Fibroblast of lung (primary cell): ENCODE measurements at regions not wholly inside any gene's neighbourhood (a gene's known extent, or its start where the extent isn't known, plus 50 kb on each side); places are given as distances from the start of the nearest gene placed in this dataset.

Experiments
- CTCF ChIP-seq, 2 donors: IDR thresholded peaks in 1 of 2; conservative IDR thresholded peaks in 1 of 2; 1 replicate in 1 of 2; 2 replicates in 1 of 2; pipeline ENCODE4 v1.5.1; 2011 to 2012; ENCODE audit warnings: low read length in 2 of 2, control low read depth in 1 of 2, inconsistent platforms in 1 of 2, low read depth in 1 of 2, mild to moderate bottlenecking in 1 of 2
- EZH2 ChIP-seq: IDR thresholded peaks from 2 replicates; pipeline ENCODE4 v1.5.1; 2012; ENCODE audit warnings: low read length, control low read depth, mild to moderate bottlenecking; ENCODE audit errors: missing control alignments

- no peak for TF ChIP-seq CTCF (conservative IDR thresholded peaks at IDR 0.05 in 1 of 2, IDR thresholded peaks at IDR 0.05 in 1 of 2; ENCODE audit: low read depth in 1 of 2, low read length in 2 of 2)
- TF ChIP-seq EZH2: no peak
Observed at GRCh38 chr9:99305820-99306811, 84.0 kb downstream of the SEC61B start.
